ENCODE measurements at regions not wholly inside any gene's neighbourhood (a gene's known extent, or its start where the extent isn't known, plus 50 kb on each side); places are given as distances from the start of the nearest gene placed in this dataset.

DNA sequence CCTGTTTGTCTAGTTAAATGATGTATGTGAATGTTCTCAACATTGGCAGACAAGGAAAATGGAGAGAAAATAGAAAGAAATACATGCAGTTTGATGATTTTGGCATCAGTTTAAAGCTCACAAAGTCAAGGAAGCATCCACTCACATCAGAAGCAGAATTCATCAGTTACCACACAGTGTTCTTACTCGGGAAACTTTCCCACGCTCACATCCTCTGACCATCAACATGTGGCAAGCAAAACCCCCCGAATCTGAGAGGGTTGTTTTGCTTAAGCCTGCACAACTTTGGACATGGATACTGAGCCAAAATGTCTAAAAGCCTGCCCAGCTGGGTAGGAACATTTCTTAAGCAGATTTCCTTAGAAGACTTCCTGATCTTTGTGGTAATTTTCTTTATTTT lies 407.6 kb downstream of the ANKRD50 start:
- H3K9me3 Mint-ChIP-seq, result peaks cover 4% of the 10 kb centered on the region; the same call in 1 of the 2 replicates
- no peak overlapping the region for H3K4me3 Mint-ChIP-seq
- DNase-seq (ENCODE audit: low spot score), result no peak
- CTCF ChIA-PET, result no interaction called here
- H3K4me1 Mint-ChIP-seq, result peaks cover 8% of the 10 kb centered on the region
- POLR2A ChIA-PET, result no interaction called here
- no peak for TF ChIP-seq ZBTB21 (CRISPR knock-in tag; IDR thresholded peaks at IDR 0.05; ENCODE audit: borderline replicate concordance)
- TF ChIP-seq JUN (CRISPR knock-in tag; IDR thresholded peaks at IDR 0.05), result no peak
- no peak for ATAC-seq
- no peaks in the 10 kb centered on the region for H3K27me3 Mint-ChIP-seq (ENCODE audit: low read depth)
- no peaks in the 10 kb centered on the region for H3K36me3 Mint-ChIP-seq
- no peak overlapping the region for H3K27ac Mint-ChIP-seq

DNA sequence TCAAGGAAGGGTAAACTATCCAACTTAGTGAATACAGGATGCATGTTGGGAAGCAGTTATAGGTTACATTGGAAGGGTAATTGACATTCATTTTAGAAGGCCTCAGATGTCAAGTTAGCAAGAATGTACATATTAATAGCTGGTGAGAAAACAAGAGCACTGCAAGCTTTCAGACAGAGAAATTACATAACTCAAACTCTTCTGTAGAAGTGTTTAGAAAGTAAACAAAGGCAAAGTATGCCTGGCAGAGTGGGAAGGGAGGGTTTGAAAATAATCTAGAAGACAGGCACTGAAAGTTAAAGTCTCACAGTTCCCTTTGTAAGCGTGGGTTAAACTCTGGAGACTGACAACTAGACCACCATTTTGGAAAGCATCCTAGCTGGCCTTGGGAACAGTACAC lies 406.2 kb downstream of the ANKRD50 start:
- ChIA-PET CTCF (no interaction called here), POLR2A (no interaction called here)
- H3K36me3 Mint-ChIP-seq, result peaks cover 4% of the 10 kb centered on the region
- H3K4me1 Mint-ChIP-seq, result peaks cover 8% of the 10 kb centered on the region
- no peak overlapping the region for H3K4me3 Mint-ChIP-seq
- TF ChIP-seq ZSCAN18 (CRISPR knock-in tag; IDR thresholded peaks at IDR 0.05), result no peak
- TF ChIP-seq NFYB (CRISPR knock-in tag; conservative IDR thresholded peaks at IDR 0.05; ENCODE audit: low read depth), result no peak
- no peak for TF ChIP-seq JUN (CRISPR knock-in tag; IDR thresholded peaks at IDR 0.05)
- TF ChIP-seq MXD4 (CRISPR knock-in tag; IDR thresholded peaks at IDR 0.05; ENCODE audit: borderline replicate concordance), result no peak
- peaks cover 8% of the 10 kb centered on the region for H3K9me3 Mint-ChIP-seq
- ATAC-seq (no peak), DNase-seq (ENCODE audit: low spot score) (no peak)
- H3K27ac Mint-ChIP-seq, result no peak overlapping the region
- no peaks in the 10 kb centered on the region for H3K27me3 Mint-ChIP-seq (ENCODE audit: low read depth)

DNA sequence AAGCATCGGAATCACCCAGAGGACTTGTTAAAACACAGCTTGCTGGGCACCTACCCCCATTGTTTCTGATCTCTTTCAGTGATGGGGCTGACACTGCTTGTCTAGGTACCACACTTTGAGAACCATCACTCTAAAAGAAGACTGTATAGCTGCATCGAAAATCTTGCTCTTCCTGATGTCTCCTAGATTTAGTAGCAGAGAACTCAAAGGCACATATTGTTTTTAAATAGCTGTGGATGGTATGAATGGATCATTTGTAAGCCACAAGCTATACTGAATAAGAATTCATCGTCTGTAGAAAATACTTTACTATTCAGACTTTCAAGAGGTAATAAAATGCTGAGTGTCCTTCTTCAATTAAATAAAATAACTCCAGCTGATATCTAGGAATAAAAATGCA lies 405.4 kb downstream of the ANKRD50 start:
- no peak for DNase-seq (ENCODE audit: low spot score)
- ATAC-seq, result no peak
- POLR2A ChIA-PET, result no interaction called here
- Mint-ChIP-seq H3K9me3 (peaks cover 10% of the 10 kb centered on the region), H3K36me3 (peaks cover 5% of the 10 kb centered on the region), H3K27ac (no peak overlapping the region), H3K4me1 (peaks cover 8% of the 10 kb centered on the region), H3K4me3 (no peak overlapping the region), H3K27me3 (ENCODE audit: low read depth) (no peaks in the 10 kb centered on the region)
- CTCF ChIA-PET, result no interaction called here
- TF ChIP-seq ELF4 (CRISPR knock-in tag; IDR thresholded peaks at IDR 0.05; ENCODE audit: low read depth) (no peak), FOXP1 (CRISPR knock-in tag; IDR thresholded peaks at IDR 0.05; ENCODE audit: borderline replicate concordance) (no peak), ZNF263 (CRISPR knock-in tag; IDR thresholded peaks at IDR 0.05; ENCODE audit: low read depth) (no peak), ZBTB21 (CRISPR knock-in tag; IDR thresholded peaks at IDR 0.05; ENCODE audit: borderline replicate concordance) (no peak), ZSCAN18 (CRISPR knock-in tag; IDR thresholded peaks at IDR 0.05) (no peak), IRF2 (CRISPR knock-in tag; IDR thresholded peaks at IDR 0.05; ENCODE audit: borderline replicate concordance, low read depth) (no peak), FOXK1 (CRISPR knock-in tag; IDR thresholded peaks at IDR 0.05) (no peak), GABPB1 (CRISPR knock-in tag; IDR thresholded peaks at IDR 0.05) (no peak)
- TF ChIP-seq, protein P1, sequence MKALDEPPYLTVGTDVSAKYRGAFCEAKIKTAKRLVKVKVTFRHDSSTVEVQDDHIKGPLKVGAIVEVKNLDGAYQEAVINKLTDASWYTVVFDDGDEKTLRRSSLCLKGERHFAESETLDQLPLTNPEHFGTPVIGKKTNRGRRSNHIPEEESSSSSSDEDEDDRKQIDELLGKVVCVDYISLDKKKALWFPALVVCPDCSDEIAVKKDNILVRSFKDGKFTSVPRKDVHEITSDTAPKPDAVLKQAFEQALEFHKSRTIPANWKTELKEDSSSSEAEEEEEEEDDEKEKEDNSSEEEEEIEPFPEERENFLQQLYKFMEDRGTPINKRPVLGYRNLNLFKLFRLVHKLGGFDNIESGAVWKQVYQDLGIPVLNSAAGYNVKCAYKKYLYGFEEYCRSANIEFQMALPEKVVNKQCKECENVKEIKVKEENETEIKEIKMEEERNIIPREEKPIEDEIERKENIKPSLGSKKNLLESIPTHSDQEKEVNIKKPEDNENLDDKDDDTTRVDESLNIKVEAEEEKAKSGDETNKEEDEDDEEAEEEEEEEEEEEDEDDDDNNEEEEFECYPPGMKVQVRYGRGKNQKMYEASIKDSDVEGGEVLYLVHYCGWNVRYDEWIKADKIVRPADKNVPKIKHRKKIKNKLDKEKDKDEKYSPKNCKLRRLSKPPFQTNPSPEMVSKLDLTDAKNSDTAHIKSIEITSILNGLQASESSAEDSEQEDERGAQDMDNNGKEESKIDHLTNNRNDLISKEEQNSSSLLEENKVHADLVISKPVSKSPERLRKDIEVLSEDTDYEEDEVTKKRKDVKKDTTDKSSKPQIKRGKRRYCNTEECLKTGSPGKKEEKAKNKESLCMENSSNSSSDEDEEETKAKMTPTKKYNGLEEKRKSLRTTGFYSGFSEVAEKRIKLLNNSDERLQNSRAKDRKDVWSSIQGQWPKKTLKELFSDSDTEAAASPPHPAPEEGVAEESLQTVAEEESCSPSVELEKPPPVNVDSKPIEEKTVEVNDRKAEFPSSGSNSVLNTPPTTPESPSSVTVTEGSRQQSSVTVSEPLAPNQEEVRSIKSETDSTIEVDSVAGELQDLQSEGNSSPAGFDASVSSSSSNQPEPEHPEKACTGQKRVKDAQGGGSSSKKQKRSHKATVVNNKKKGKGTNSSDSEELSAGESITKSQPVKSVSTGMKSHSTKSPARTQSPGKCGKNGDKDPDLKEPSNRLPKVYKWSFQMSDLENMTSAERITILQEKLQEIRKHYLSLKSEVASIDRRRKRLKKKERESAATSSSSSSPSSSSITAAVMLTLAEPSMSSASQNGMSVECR (CRISPR knock-in tag; IDR thresholded peaks at IDR 0.05; ENCODE audit: borderline replicate concordance), result no peak

DNA sequence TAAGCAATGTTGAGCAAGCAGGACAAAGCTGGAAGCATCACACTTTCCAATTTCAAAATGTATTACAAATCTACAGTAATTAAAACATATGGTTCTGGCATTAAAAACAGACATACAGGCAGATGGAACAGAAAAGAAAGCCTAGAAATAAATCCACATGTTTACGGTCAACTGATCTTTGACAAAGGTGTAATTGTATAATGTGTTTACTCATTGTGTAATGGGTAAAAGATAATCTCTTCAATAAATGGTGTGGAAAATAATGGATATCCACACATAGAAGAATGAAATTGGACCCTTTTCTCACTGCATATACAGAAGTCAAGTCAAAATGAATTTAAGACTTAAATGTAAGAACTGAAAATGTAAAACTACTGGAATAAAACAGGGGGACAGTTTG lies 394.2 kb downstream of the ANKRD50 start:
- ATAC-seq, result no peak
- no peak overlapping the region for H3K4me3 Mint-ChIP-seq
- H3K36me3 Mint-ChIP-seq, result no peaks in the 10 kb centered on the region
- ChIA-PET POLR2A (no interaction called here), CTCF (no interaction called here)
- H3K27me3 Mint-ChIP-seq (ENCODE audit: low read depth), result peaks cover 4% of the 10 kb centered on the region; the same call in 1 of the 2 replicates
- DNase-seq (ENCODE audit: low spot score), result no peak
- H3K9me3 Mint-ChIP-seq, result no peaks in the 10 kb centered on the region
- H3K4me1 Mint-ChIP-seq, result peaks cover 11% of the 10 kb centered on the region
- no peak overlapping the region for H3K27ac Mint-ChIP-seq
- TF ChIP-seq HMGA2 (CRISPR knock-in tag; IDR thresholded peaks at IDR 0.05), result no peak
- TF ChIP-seq, protein P2, sequence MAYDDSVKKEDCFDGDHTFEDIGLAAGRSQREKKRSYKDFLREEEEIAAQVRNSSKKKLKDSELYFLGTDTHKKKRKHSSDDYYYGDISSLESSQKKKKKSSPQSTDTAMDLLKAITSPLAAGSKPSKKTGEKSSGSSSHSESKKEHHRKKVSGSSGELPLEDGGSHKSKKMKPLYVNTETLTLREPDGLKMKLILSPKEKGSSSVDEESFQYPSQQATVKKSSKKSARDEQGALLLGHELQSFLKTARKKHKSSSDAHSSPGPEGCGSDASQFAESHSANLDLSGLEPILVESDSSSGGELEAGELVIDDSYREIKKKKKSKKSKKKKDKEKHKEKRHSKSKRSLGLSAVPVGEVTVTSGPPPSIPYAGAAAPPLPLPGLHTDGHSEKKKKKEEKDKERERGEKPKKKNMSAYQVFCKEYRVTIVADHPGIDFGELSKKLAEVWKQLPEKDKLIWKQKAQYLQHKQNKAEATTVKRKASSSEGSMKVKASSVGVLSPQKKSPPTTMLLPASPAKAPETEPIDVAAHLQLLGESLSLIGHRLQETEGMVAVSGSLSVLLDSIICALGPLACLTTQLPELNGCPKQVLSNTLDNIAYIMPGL (CRISPR knock-in tag; IDR thresholded peaks at IDR 0.05), result no peak
- TF ChIP-seq ZNF281 (CRISPR knock-in tag; IDR thresholded peaks at IDR 0.05), result no peak
- TF ChIP-seq IRF2 (CRISPR knock-in tag; IDR thresholded peaks at IDR 0.05; ENCODE audit: borderline replicate concordance, low read depth), result no peak
- no peak for TF ChIP-seq EMX1 (CRISPR knock-in tag; IDR thresholded peaks at IDR 0.05)
- TF ChIP-seq MYBL2 (CRISPR knock-in tag; IDR thresholded peaks at IDR 0.05), result no peak

All from WTC11 (cell line).